GM13977 (cell line): ENCODE measurements at regions not wholly inside any gene's neighbourhood (a gene's known extent, or its start where the extent isn't known, plus 50 kb on each side); places are given as distances from the start of the nearest gene placed in this dataset.

Experiments
- DNase-seq: peaks from one replicate; pipeline ENCODE4 v3.0.0; 2012; ENCODE audit warnings: low spot score
- in situ Hi-C: fragments of 300-500 bp; cut with MboI; formaldehyde crosslinking; loops from one replicate; pipeline ENCODE4 v1.12.0; 2022; ENCODE audit warnings: low sequenced_read_pairs, low pct_unique_long_range_greater_than_20kb, mixed read lengths, inconsistent platforms; ENCODE audit not compliant: unreplicated experiment
- TF ChIP-seq, protein P1 (sequence below): IDR thresholded peaks from 2 replicates; pipeline ENCODE4 v1.5.1; 2012; ENCODE audit warnings: mild to moderate bottlenecking, control low read depth; ENCODE audit not compliant: insufficient read depth; ENCODE audit errors: extremely low read depth, missing control alignments

DNA sequence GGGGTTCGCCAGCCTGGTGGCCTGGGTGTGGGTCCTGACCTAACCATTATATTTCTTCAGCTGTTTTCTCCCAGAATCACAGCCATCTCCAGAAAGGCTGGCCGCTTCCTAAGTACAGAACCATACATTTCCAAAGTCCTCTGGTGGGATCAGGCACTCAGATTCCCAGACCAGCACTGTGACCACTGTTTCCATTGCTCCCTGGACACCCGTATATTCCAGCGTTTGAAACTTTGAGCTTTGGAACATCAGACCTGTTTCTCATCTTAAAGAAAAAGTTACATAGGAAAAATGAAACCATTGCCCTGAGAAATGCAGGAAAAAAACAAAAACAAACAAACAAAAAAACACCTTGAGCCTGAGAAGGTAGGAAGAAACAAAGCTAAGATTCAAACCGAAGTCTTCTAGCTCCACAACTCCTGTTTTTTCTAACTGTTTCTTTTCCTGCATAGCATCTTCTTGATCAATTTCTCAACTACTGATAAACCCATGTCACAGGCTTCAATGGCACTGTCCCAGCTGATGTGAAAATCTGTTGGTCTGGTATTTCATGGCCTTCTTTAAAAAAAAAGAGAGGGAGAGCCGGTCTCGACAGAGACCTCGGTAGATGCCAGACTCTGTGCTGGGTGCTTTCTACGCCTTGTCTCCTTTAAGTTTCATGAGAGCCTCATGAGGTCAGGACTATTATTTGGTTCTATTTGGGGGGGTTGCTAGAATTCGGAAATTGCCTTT, 221.3 kb downstream of the TOMM20 start:
- no peak for DNase-seq
- in situ Hi-C loops, result no loop called here
- TF ChIP-seq, protein P1, sequence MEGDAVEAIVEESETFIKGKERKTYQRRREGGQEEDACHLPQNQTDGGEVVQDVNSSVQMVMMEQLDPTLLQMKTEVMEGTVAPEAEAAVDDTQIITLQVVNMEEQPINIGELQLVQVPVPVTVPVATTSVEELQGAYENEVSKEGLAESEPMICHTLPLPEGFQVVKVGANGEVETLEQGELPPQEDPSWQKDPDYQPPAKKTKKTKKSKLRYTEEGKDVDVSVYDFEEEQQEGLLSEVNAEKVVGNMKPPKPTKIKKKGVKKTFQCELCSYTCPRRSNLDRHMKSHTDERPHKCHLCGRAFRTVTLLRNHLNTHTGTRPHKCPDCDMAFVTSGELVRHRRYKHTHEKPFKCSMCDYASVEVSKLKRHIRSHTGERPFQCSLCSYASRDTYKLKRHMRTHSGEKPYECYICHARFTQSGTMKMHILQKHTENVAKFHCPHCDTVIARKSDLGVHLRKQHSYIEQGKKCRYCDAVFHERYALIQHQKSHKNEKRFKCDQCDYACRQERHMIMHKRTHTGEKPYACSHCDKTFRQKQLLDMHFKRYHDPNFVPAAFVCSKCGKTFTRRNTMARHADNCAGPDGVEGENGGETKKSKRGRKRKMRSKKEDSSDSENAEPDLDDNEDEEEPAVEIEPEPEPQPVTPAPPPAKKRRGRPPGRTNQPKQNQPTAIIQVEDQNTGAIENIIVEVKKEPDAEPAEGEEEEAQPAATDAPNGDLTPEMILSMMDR, result no peak

DNA sequence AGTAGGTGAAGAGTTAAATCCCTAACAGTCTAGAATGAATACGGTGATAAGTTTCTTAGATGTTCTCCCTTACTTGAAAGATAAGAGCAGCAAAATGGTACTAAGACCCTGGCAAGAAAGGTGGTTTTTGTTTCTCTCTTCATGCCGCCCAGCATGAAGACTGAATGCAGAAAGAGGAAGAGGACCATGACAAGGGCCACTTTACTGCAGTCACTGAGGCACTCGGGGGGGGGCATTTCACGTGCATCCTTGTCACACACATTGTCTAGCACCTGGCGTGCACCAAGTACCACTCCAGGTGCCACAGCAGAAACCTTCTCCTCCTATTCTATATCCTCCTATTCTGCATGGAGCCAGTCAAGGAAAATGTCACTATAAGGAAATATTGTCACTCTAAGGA, 222.0 kb downstream of the TOMM20 start:
- in situ Hi-C loops, result no loop called here
- TF ChIP-seq, protein P1, result no peak
- DNase-seq, result no peak

DNA sequence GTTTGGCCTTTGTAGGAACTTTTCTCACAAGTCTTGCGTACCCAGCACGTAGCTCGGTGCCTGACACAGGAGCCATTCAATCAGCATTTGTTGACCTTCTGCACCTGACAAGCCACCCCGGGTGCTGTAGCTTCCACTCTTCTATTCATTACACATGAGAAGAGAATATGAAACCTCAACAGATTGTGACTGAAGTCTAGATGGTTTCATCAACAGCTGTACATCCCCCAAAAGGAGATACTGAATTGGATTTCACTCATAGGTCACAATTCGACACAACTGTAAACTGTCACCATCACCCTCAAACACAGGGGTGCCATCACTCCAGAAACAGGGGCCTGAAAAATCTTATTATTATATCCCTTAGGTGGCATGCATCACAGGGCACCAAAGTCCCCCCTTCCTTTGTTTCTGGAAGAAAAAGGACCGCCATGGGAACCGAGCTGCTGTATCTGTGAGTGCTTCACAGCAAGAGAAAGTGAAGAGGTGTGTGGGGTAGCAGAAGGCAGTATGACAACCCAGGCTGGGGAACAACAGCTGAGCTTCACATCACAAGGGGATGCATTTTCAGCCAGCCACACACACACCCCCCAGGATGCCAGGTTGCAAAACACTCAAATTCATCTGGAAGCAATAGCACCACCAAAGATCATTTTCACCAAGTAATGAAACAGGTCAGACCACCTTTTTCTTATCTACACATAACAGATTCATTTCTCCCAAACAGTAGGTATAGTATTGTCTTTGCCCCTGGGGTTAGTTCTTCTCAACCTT, 225.7 kb downstream of the TOMM20 start:
- DNase-seq, result no peak
- TF ChIP-seq, protein P1, result no peak
- in situ Hi-C loops, result no loop called here

DNA sequence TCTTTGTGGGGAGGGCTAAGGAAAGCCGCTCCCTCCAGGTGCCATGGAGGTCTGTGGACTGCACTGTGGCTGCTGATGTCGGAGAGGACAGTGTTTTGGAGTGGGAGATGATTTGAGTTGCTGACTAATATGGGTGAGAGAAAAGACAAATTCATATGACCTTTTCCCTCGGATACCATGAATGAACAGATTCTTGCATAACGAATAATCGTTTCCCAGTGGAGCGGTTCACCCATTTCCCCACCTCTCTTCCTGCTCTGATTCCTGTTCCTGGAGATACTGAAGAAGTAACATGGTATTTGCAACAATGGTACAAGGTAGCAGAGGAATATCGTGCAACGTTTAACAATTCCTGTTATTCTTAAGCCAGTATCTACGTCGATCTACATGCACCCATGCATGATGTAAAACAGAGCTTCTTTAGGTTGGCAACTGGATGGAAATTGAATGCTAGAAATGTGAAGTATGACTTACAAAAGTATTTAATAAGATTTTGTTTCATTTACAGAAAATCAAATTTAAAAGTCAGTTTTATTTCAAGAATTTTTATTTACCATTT, 227.1 kb downstream of the TOMM20 start:
- in situ Hi-C loops, result no loop called here
- TF ChIP-seq, protein P1, result no peak
- DNase-seq, result no peak

DNA sequence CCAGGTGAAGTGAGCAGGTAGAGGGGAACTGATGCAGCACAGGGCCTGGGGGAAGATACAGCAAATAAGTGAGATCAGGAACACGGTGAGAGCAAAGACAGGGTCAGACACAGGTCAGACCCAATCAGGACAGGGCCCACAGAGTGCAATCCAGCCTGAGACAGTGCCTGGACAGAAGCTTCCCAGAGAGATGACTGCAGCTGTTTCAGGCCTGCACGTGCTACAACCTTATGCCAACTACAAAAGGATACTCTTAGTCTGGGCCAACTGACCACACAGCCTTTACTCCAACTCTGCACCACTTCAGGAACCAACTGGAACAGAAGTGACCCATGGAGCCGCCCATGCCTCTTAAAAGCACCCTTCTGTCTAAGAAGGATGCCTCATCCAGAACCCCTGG, 228.0 kb downstream of the TOMM20 start:
- TF ChIP-seq, protein P1, result no peak
- no peak for DNase-seq
- in situ Hi-C loops, result no loop called here

DNA sequence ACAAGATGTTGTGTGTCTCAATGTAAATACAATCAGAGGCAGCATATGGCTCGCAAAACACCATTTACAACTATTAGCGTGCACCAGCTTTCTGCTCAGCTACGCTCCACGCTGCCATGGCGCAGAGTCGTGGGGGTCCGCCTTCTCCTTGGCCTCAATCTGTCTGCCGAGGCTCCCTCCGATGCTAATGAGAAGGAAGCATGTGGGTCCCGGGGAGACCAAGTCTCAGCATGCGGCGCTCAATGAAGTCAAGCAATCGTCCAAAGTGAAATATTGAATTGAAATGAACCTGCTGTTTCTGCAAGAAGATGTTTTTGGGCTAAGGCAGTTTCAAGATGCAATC, 228.9 kb downstream of the TOMM20 start:
- TF ChIP-seq, protein P1, result no peak
- DNase-seq, result no peak
- in situ Hi-C loops, result no loop called here
